ENCODE measurements at regions not wholly inside any gene's neighbourhood (a gene's known extent, or its start where the extent isn't known, plus 50 kb on each side); places are given as distances from the start of the nearest gene placed in this dataset.

DNA sequence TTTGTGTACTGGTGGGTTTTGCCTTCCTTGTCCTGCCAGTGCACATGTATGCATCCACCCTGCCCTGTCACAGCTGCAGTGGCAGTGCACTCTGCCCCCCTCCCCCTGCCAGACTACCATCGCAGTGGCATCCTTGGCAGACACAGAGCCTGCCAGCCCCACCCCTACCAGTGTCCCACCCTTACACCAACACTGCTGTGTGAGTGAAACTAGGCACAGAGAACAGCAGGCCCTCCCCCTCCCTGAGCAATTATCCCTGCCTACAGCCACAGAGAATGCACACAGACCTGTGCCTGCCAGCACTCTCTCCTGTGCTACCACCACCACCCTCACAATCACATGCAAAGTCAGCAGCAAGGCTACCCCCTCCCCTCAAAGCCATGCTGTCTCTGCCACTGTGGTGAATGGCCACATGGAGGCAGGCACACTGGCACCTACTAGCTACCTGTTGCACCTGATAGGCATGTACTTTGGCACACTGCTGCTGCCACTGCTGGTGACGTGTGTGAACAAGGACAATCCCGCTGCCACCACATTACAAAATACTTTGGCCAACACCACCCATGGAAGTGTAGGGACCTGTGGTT lies 239.8 kb downstream of the CALCRL start:
- Histone ChIP-seq H3K14ac (replicated peaks; ENCODE audit: low read depth, low read length) (no peak overlapping the region), H3K9me3 (ENCODE audit: control insufficient read depth, insufficient read depth, low read length) (no peaks in the 10 kb centered on the region), H3K27me3 (ENCODE audit: control insufficient read depth, insufficient read depth, low read length) (no peaks in the 10 kb centered on the region), H2BK5ac (ENCODE audit: low read depth, low read length, poor library complexity, severe bottlenecking) (no peak overlapping the region), H3K27ac (ENCODE audit: insufficient read depth, low read length) (no peak overlapping the region), H3K79me1 (ENCODE audit: low read depth in 1 of 2, low read length in 2 of 2) (no peaks in the 10 kb centered on the region), H3K4me3 (ENCODE audit: insufficient read depth, low read depth, low read length) (no peak overlapping the region), H4K8ac (ENCODE audit: low read depth in 2 of 2, low read length in 2 of 2) (no peak overlapping the region), H2AFZ (replicated peaks; ENCODE audit: low read length, poor library complexity) (no peak overlapping the region), H4K91ac (ENCODE audit: insufficient read depth, low read depth, low read length) (no peak overlapping the region), H3K9ac (ENCODE audit: low read depth, low read length) (no peak overlapping the region), H4K5ac (ENCODE audit: low read depth, low read length) (no peak overlapping the region), H4K20me1 (ENCODE audit: insufficient read depth, low read length) (no peaks in the 10 kb centered on the region), H2BK15ac (ENCODE audit: low read depth, low read length) (no peak overlapping the region), H2BK20ac (ENCODE audit: low read depth, low read length) (no peak overlapping the region), H3K23ac (ENCODE audit: low read depth, low read length) (no peak overlapping the region), H3K4me2 (ENCODE audit: low read depth, low read length) (no peak overlapping the region), H3K4me1 (ENCODE audit: control insufficient read depth, insufficient read depth, low read length) (no peaks in the 10 kb centered on the region), H2AK5ac (ENCODE audit: low read depth, low read length) (no peak overlapping the region), H2AK9ac (replicated peaks; ENCODE audit: low read depth, low read length, poor library complexity) (no peak overlapping the region), H3K36me3 (ENCODE audit: control insufficient read depth, insufficient read depth, low read length) (no peaks in the 10 kb centered on the region), H2BK120ac (ENCODE audit: low read depth, low read length) (no peak overlapping the region), H3K56ac (ENCODE audit: extremely low read depth, insufficient read depth, low read length) (no peak overlapping the region), H3K4ac (ENCODE audit: low read depth, low read length) (no peak overlapping the region), H3K18ac (ENCODE audit: low read depth, low read length) (no peak overlapping the region), H3K9me1 (ENCODE audit: insufficient read depth, low read length) (no peaks in the 10 kb centered on the region)
- TF ChIP-seq, protein P1, sequence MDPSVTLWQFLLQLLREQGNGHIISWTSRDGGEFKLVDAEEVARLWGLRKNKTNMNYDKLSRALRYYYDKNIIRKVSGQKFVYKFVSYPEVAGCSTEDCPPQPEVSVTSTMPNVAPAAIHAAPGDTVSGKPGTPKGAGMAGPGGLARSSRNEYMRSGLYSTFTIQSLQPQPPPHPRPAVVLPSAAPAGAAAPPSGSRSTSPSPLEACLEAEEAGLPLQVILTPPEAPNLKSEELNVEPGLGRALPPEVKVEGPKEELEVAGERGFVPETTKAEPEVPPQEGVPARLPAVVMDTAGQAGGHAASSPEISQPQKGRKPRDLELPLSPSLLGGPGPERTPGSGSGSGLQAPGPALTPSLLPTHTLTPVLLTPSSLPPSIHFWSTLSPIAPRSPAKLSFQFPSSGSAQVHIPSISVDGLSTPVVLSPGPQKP (IDR thresholded peaks at IDR 0.05; ENCODE audit: borderline replicate concordance, low read depth, low read length) = no peak
- TF ChIP-seq, protein P2, sequence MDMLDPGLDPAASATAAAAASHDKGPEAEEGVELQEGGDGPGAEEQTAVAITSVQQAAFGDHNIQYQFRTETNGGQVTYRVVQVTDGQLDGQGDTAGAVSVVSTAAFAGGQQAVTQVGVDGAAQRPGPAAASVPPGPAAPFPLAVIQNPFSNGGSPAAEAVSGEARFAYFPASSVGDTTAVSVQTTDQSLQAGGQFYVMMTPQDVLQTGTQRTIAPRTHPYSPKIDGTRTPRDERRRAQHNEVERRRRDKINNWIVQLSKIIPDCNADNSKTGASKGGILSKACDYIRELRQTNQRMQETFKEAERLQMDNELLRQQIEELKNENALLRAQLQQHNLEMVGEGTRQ (IDR thresholded peaks at IDR 0.05; ENCODE audit: low read depth, low read length) = no peak
- TF ChIP-seq RCOR1 (IDR thresholded peaks at IDR 0.05; ENCODE audit: insufficient replicate concordance, low read length) = no peak
- DNase-seq (no peak), ATAC-seq (ENCODE audit: low read depth) (no peak)
- ChIA-PET CTCF (no interaction called here), POLR2A (ENCODE audit: unreplicated experiment) (no interaction called here)
- dilution Hi-C loops (cut with HindIII; ENCODE audit: low sequenced_read_pairs, unreplicated experiment) (no loop called here), in situ Hi-C loops (cut with MboI; ENCODE audit: low sequenced_read_pairs) (no loop called here), intact Hi-C loops (cut with micrococcal nuclease) (no loop called here)
- BruUV-seq (replicated peaks) = no TSS peak
- no CpG with 5 or more reads among the region's 3 CpGs for WGBS, 2 experiments (ENCODE audit: extremely low coverage in 2 of 2, insufficient read length in 1 of 2)
